GM12872 (cell line): ENCODE measurements at regions not wholly inside any gene's neighbourhood (a gene's known extent, or its start where the extent isn't known, plus 50 kb on each side); places are given as distances from the start of the nearest gene placed in this dataset.

Experiments
- TF ChIP-seq, protein P1 (sequence below): IDR thresholded peaks from 3 replicates; pipeline ENCODE4 v1.5.1; 2011; ENCODE audit warnings: low read depth, mild to moderate bottlenecking, low read length, moderate library complexity; ENCODE audit not compliant: insufficient read depth

DNA sequence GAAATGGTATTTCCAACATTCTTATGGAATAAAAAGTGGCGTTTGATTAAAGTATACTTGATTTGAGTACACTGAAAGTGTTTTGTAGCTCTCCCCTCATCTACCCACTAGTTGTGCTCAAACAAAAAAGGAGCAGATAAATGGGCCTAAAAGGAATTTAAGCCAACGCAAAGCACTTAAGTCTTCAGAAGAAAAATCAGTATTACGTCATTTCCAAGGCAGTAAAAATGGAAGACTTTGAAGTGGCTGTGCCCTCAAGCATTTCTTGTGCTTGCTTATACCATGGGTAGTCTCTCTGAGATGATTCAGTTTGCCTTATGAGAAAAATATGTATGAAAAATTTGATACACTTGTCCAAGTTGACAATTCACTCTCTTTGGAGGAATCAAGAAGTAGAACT, 279.9 kb upstream of the CD180 start:
- TF ChIP-seq, protein P1, sequence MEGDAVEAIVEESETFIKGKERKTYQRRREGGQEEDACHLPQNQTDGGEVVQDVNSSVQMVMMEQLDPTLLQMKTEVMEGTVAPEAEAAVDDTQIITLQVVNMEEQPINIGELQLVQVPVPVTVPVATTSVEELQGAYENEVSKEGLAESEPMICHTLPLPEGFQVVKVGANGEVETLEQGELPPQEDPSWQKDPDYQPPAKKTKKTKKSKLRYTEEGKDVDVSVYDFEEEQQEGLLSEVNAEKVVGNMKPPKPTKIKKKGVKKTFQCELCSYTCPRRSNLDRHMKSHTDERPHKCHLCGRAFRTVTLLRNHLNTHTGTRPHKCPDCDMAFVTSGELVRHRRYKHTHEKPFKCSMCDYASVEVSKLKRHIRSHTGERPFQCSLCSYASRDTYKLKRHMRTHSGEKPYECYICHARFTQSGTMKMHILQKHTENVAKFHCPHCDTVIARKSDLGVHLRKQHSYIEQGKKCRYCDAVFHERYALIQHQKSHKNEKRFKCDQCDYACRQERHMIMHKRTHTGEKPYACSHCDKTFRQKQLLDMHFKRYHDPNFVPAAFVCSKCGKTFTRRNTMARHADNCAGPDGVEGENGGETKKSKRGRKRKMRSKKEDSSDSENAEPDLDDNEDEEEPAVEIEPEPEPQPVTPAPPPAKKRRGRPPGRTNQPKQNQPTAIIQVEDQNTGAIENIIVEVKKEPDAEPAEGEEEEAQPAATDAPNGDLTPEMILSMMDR, result no peak

DNA sequence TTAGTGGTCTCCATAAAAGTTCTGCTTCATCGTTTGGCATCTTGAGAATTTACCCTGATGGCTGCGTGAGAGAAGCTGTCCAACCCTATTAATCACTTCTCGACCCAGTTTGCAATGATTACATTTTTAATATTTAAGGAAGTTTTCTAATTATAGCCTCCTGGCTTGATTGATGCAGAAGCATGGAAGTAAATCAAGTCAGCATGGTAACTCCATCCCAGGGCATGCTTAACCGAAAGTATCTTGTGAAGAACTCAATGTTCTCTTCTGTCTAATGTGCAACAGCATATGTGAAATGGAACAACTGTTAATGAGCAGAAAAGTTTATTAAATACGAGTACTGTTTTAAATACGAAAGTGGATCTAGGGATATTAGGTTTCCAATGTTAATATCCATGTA, 278.9 kb upstream of the CD180 start:
- TF ChIP-seq, protein P1, result no peak

DNA sequence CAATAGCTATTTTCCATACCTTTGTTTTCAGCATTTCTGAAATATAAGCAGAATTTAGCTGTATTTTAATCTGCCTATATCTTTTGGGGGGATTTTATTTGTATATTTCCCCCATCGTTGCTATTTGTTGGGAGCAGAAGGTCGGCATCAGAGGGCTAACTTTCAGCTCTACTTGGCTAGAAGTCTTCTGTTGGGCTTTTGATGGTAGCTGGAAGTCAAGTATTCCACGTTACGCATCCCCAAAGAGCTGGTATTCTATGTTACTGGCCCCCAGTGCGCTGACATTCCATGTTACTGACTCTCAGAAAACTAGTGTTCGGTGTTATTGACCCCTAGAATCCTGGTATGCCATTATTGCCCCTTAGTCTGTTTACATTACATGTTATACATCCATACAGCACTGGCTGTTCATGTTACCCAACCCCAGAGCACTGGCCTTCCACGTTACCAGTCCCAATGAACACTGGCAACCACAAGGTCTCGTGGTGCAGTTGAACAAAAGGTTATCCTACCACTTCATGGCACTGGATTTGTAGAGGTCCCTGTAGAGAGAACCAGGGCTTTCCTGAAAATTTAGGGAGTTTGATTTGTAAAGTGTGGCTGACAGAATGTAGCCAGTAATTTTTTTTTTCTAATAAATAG, 278.1 kb upstream of the CD180 start:
- TF ChIP-seq, protein P1, result no peak

DNA sequence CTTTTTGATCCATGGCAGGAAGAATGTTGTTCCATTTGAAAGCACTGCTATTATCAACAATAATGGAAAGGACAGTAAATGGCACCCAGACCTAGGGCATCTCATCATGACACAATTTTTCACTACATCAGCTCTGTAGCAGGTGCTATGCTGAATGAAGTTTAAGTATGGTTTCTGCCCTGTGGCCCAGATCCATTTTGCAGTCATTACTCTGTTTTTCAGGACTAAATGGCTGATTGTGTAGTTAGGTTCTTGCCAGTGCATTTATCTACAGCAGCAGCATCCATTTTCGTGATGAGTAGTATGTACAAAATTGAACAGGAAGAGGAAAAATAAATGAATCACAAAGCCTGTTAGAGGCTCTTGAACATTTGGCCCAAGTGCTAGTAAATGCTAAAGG, 270.5 kb upstream of the CD180 start:
- TF ChIP-seq, protein P1, result no peak

DNA sequence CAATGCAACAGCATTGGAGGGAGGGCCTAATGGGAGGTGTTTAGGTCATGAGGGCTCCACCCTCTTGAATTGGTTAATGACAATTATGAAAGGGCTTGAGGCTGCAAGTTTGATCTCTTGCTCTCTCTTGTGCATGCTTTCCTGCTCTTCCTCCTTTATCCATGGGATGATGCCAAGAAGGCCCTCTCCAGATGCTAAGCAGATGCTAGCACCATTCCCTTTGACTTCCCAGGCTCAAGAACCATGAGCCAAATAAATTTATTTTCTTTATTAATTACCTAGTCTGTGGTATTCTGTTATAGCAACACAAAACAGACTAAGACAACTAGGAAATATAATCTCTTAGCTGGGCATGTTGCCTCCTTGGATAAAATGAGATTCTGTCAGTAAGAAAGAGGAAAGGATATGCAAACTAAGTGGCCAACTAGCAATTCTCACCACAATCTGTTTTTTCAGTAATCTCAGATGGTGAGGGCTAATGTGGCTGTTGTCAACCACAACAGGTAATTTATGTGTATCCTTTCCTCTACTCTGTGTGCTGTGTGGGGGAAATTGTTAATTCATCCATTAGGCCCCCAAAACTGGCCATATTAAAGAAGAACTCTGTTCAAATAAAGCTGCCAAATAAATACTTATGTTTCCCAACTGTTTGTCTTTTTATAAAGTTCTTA, 269.1 kb upstream of the CD180 start:
- TF ChIP-seq, protein P1, result no peak

DNA sequence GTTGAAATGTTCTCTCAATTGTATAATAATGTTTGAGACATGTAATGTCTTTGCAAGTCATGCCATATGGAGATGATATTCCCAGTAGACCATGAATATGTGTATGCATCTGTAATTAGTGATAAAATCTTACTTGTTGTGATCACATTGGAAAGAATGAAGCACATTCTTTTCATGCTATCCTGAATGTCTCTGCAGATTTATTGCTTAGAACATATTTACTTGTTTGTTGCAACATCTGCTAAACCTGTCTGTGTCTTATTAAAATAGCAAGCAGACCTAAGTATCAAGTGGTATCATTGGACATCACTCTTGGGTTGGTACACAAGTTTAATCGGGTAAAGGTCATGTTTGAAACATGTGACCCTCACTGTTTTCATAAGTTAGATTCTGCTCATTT, 265.5 kb upstream of the CD180 start:
- TF ChIP-seq, protein P1, result no peak

DNA sequence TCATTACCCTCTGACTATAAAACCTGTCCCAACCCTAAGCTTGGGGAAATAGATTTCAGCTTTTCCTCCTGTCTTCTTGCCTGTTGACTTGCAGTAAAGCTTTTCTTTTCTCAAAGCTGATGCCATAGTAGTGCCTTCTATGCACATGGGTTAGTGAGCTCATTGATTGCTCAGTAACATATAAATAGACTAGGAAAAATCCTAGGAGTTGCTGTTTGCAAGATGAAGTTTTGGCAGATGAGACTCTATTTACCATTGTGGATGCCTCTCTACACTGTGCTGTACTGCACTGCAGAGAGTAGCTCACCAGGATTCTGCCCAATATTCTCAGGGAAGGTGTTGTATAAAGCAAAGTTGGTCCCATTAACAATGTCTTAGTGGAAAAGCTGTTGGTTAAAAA, 262.7 kb upstream of the CD180 start:
- TF ChIP-seq, protein P1, result no peak
